IMR-90 (cell line): ENCODE measurements at regions not wholly inside any gene's neighbourhood (a gene's known extent, or its start where the extent isn't known, plus 50 kb on each side); places are given as distances from the start of the nearest gene placed in this dataset.

Experiments used
- FOS ChIP-seq: fragments of 150-350 bp; IDR thresholded peaks from 2 replicates; pipeline ENCODE4 v1.6.1; 2016; ENCODE audit warnings: low read depth, low read length
- TF ChIP-seq, protein P1 (sequence below): conservative IDR thresholded peaks from 2 replicates; pipeline ENCODE4 v1.5.1; 2012; ENCODE audit warnings: mild to moderate bottlenecking, low read depth, low read length, improper control_type of control experiment

DNA sequence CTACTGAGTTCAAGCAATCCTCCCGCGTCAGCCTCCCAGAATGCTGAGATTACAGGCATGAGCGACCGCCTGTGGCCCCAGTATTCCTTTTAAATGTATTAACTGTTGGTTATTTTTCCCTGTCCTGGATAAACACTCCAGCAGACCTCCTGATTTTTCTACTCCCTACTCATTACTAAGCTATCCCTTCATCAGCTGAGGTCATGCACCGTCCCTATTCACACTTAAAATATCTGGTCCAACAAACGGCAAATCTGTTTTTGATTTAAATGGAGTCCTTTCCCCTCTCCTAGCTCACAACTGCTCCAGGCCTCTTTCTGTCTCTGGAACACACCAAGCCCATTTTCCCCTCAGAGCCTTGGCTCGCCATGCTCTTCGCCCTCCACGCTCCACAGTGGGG lies 1003.3 kb upstream of the TMEM132C start:
- TF ChIP-seq, protein P1, sequence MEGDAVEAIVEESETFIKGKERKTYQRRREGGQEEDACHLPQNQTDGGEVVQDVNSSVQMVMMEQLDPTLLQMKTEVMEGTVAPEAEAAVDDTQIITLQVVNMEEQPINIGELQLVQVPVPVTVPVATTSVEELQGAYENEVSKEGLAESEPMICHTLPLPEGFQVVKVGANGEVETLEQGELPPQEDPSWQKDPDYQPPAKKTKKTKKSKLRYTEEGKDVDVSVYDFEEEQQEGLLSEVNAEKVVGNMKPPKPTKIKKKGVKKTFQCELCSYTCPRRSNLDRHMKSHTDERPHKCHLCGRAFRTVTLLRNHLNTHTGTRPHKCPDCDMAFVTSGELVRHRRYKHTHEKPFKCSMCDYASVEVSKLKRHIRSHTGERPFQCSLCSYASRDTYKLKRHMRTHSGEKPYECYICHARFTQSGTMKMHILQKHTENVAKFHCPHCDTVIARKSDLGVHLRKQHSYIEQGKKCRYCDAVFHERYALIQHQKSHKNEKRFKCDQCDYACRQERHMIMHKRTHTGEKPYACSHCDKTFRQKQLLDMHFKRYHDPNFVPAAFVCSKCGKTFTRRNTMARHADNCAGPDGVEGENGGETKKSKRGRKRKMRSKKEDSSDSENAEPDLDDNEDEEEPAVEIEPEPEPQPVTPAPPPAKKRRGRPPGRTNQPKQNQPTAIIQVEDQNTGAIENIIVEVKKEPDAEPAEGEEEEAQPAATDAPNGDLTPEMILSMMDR, result no peak
- no peak for TF ChIP-seq FOS
